GM18861 (cell line): ENCODE measurements at regions not wholly inside any gene's neighbourhood (a gene's known extent, or its start where the extent isn't known, plus 50 kb on each side); places are given as distances from the start of the nearest gene placed in this dataset.
"Not testable (repeated sequence)": the region's sequence is repeated elsewhere in the genome, so short reads cannot be mapped to it uniquely, and the experiment has no call there.

Source experiments
- ATAC-seq: cut with Tn5 transposase; IDR thresholded peaks from one replicate; pipeline ENCODE4 v1.9.1; 2021; ENCODE audit not compliant: unreplicated experiment

DNA sequence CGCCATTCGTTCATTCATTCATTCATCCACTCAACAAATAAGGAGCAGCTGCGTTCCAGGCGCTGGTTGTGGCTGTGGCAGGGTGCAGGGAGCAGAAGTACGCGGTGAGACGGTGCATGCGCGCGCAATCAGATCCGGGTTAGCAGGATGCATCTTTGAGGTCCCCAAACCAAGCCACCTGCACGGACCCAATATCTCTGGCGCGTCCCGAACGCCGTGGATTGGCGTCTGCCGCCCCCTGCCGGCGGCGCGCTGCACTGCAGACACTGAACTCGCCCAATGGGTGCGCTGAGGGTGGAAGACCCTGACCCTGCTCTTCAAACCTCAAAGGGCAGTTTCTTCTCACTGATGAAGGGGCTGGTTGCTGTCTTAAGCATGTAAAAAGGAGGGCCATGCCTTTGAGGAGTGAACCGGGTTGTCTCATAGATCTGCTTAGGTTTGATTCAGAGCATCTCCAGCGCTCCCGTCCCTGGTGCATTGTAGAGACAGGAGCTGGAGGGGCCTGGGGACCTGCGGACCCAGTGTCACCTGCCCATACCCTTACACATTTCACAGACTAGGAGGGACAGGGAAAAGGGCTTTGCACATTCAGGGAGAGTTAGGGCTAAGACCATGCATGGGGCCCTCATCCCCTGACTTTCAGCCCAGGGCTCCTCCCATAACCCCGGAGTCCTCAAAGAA, 102.5 kb downstream of the RAMP3 start:
- no peak for ATAC-seq

- no peak for ATAC-seq
Measured at GRCh38 chr7:45267262-45267661, 109.7 kb downstream of the RAMP3 start.

- no peak for ATAC-seq
Measured at GRCh38 chr7:45268013-45268412, 110.4 kb downstream of the RAMP3 start.

- no peak for ATAC-seq
Measured at GRCh38 chr7:45269192-45269591, 111.6 kb downstream of the RAMP3 start.

DNA sequence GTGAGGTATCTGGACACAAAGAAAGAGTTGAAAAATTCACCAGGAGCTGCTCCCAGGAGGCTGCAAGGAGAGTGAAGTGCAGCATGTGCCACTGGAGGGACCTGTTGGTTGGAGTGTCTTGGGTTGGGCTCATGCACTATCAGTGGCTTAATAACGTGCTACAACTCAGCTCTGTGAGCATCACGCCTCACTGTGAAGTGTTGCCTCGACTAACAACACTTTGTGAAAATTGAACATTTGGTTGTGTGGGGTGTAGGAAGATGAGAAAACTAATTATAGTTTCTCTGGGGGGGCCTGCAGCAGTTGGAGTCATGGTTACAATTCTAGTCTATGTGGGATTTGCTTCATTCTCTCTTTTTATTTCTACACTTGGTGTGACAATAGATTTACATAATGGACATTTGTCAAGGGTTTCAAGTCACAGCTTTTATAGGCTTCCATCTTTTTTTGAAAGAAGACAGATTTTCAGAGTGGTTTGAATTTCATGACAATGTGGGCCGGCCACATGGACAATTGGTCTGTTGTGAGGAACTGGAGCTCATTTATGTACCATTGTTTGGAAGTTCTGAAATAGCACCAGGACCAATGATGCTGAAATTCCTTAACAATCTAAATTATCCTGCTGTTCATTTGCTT, 121.3 kb downstream of the RAMP3 start:
- ATAC-seq: no peak

DNA sequence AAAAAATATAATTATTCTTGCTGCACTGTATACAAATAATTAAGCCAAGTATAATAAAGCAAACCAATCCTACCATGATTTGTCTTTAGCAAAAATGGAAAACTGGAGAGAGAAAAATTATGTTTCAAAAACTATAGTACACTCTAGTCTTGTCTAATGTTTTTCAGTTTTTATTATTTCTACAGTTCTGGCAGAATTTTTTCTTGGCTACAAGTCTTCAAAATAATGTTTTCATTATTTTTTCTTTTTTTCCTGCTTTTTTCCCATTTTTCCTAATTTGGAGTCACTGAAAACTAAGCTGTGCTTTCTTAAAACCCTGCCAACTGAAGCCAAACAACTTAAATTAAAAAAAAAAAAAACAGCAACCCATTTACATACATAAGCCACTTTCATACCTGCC, 132.0 kb downstream of the RAMP3 start:
- ATAC-seq: not testable (repeated sequence)

DNA sequence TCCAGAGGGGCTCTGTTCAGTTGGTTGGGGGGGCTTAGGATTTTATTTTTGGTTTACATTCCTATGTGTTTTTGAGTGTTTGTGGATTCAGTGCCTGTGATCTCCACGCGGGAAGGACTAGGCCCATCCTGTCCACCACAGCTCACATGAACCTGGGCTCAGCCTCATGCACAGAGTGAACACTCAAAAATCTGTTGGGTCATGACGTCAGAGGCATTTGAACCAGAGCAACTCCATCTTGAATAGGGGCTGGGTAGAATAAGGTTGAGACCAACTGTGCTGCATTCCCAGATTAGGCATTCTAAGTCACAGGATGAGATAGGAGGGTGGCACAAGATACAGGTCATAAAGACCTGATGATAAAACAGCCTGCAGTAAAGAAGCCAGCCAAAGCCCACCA, 133.3 kb downstream of the RAMP3 start:
- ATAC-seq: no peak

GRCh38 chr7:45292481-45292880, 134.9 kb downstream of the RAMP3 start:
- ATAC-seq: no peak

DNA sequence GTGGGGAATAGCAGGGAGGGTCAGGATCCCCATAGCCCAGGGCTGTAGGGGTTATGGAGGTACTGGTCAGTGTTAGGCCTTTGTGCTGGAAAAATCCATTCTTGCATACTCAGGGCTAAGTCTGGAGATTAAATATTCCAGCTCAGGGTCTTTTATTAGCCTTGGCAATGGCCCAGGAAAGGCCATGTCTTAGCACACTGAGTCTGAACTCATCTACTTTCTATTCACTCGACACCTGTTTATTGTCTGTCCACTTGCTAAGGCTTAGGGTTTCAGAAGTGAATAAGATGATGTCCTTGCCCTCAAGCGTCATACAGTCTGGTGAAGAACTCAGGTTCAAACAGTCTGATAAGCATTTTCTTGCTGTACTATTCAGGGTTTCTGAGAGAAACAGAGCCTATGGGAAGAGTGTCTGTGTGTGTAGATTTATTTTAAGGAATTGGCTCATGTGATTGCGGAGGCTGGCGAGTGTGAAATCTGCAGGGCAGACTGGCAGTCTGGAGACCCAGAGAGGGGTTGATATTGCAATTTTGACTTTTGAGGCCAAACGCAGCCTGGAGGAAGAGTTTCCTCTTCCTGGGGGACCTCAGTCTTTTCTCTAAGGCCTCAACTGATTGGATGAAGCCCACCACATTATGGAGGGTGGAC, 135.8 kb downstream of the RAMP3 start:
- ATAC-seq: no peak

DNA sequence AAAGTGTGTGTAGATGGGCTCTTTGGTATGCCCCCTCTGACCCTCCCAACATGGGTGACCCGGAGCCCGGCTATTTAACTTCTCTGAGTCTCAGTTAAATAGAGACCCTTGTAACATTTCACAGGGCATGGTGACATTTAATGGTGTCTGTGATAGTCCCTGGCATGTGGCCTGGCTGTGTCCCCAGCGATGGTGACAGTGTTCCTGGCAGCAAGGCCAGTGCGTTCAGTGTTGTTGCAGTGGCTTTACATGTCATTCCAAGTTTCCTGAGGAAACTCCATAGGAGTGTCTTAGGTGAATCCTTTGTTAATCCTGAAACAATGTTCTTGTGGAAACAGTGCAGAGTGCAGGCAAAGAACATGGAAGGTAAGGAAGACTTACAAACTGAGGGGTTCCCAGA, 137.0 kb downstream of the RAMP3 start:
- no peak for ATAC-seq

DNA sequence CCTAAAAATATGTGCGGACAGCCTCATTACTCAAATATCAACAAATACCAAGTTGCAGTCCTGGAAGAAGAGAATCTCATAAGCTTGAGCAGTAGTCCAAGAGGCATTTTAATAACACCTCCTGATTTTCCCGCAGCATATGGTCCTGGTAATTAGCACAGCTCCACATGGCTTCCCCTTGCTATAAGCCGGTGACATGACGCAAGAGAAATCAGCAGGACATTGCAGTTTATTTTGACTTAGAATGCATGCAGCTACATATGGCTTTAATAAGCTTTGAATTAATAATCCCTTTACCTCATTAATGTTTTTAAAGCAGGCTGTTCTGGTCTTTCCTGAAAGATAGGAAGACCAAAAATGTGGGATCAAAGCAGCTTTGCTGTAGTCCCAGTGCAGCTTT, 137.6 kb downstream of the RAMP3 start:
- no peak for ATAC-seq

- no peak for ATAC-seq
Measured at GRCh38 chr7:45296748-45297147, 139.2 kb downstream of the RAMP3 start.

GRCh38 chr7:45306752-45307305, 149.2 kb downstream of the RAMP3 start:
- no peak for ATAC-seq

GRCh38 chr7:45311597-45311996, 154.0 kb downstream of the RAMP3 start:
- ATAC-seq: no peak

DNA sequence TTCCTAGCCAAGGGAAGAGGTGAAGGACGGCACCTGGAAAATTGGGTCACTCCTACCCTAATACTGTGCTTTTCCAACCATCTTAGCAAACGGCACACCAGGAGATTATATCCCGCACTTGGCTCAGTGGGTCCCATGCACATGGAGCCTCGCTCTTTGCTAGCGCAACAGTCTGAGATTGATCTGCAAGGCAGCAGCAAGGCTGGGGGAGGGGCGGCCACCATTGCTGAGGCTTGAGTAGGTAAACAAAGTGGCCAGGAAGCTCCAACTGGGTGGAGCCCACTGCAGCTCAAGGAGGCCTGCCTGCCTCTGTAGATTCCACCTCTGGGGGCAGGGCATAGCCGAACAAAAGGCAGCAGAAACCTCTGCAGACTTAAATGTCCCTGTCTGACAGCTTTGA, 157.9 kb downstream of the RAMP3 start:
- not testable (repeated sequence) for ATAC-seq

- no peak for ATAC-seq
Measured at GRCh38 chr7:45324683-45325237, 167.2 kb downstream of the RAMP3 start.

DNA sequence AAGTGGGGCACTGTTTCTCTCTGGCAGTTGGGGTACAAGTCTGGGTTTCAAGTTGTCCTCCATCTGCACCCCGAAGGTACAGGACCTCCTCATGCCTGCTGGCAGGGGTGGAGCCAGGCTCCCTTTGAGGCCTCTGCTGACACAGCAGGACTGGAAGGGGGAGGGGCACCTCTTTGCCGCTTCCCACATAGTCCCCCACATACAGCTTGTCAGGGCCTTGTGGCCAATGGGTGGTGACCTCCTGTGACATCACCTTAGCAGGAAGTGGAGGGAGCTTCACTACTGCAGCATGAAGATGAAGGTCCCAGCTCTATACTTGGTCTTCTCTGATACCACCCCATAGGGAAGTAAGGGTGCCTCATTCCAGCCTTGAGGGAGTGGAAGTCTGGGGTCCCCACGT, 167.8 kb downstream of the RAMP3 start:
- no peak for ATAC-seq

DNA sequence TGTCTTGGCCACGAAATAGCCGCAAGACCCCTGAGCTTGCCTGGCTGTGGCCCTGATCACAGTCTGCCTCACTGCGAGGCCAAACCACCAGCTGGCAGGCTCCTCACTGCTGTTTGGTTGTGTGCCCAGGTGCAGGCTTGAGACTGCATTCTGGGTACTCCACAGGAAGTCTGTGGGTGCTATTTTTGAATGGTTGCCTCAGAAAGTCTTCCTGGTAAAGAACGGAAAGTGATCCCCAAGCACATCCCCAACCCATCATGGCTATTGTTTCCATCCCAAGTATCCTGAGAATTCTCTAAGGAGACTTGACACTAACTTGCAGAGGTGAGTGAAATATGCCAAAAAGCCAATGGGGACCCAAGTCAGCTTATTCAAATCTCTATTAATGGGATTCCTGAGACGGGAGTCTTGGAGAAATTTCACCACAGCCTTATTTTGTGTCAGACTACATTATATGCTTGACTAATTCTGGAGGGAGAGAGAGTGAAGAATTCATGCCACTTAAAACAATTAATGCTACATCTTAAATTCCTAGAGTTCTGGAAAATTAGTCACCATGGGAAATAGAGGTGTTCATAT, 170.9 kb downstream of the RAMP3 start:
- no peak for ATAC-seq

- ATAC-seq: no peak
Measured at GRCh38 chr7:45331563-45331962, 174.0 kb downstream of the RAMP3 start.

GRCh38 chr7:45335024-45335423, 177.4 kb downstream of the RAMP3 start:
- not testable (repeated sequence) for ATAC-seq

- no peak for ATAC-seq
Measured at GRCh38 chr7:45342236-45342635, 184.6 kb downstream of the RAMP3 start.
